CMK (cell line): ENCODE measurements at regions not wholly inside any gene's neighbourhood (a gene's known extent, or its start where the extent isn't known, plus 50 kb on each side); places are given as distances from the start of the nearest gene placed in this dataset.

Experiments used
- DNase-seq: peaks from one replicate; pipeline ENCODE4 v3.0.0-alpha.2; 2010; ENCODE audit warnings: low read depth

DNA sequence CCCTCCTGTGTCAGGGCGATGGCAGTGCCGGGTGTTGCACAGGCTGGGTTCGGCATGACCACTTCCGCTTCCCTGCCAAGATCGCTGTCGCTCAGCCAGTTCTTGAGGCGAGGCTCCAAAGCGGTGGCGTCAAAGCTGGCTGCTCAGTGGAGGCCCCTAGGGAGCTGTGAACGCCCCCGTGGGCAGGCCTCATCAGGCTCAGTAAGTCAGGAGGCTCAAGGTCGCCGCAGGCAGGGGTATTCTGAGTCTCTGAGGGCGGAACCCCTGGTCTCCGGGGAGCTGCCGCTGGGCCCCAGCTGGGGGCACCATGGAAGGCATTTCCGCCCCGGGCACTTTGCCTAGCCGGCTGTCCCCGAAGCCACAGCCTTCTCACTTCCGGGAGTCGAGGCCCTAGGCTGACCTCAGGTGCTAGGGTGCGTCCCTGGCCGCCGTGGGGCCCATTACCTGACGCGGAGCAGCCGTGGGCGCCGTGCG is 210.4 kb downstream of the SOCS6 start:
- no peak for DNase-seq

DNA sequence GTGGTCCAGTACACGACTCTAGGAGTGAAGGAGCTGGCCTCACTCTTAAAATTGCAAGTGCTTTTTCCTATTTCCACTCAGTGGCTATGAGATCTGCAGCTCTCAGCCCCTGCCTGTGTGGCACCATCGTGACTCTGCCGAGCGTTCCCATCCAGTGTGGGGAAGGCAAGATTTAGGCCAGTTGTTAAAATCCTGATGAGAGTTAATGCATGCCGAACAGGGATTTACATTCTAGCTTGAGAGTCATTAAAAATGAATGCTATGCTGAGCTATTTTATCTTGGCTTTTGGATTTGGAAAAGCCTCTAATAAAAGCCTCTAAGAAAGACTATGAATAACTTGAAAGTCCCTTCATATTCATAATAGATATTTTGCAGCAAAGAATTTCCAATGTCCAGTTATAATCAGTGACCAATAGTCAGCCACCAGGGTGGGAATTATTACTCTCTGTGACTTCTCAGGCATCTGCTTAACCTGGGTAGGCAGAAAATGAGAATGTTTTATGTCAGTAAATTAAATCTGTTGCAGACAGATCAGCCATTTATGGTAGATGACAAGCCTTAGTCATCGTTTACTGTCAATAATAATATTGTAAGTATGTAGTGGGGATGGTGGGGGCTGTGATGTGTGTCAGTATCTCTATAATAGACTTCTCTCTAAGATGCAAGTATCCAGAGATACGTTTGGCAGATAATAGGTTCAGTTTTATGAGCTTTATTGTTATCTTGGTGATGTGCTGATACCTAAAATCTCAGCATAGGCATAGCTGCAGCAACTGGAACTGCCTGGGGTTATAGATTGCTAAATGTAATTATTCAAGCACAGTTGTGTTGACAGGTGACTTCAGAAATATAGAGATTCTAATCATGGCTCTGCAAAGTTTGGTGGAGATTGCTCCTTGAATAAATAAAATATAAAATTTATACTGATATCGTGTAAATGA is 207.8 kb downstream of the SOCS6 start:
- no peak for DNase-seq

DNA sequence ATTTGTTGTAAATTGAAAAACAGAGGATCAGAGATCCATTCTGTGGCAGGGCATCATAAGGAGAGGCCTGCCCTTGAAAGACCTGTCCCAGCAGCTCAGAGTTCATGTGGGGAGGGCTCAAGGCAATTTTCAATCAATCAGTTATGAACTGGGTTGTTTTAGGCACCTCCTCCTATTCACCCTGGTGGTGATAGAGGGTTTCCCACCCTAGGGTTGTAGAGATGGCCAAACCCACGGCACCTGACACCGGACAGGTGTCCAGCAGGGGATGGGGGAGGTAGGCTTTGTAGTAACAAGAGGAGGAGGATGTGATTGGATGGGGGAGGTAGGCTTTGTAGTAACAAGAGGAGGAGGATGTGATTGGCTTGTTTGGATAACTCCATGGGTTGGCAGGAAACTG is 205.7 kb downstream of the SOCS6 start:
- no peak for DNase-seq

DNA sequence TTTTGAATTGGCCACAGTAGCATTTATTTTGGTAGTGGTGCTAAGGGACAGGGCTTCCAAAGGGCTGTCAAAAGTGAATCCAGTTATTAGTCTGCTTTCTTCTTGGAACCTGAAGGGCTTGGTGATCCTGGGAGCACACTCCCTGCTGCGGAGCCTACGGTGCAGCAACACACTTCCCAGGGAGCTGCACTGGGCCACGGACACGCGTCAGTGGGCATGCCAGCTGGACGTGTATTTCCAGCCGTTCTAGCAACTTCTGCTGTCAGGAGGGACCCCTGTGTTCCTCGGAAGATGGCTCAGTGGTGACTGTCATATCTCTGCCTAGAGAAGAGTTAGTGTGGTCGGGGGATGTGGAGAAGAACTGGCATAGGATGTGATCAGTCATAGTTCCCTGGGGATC is 204.6 kb downstream of the SOCS6 start:
- no peak for DNase-seq

DNA sequence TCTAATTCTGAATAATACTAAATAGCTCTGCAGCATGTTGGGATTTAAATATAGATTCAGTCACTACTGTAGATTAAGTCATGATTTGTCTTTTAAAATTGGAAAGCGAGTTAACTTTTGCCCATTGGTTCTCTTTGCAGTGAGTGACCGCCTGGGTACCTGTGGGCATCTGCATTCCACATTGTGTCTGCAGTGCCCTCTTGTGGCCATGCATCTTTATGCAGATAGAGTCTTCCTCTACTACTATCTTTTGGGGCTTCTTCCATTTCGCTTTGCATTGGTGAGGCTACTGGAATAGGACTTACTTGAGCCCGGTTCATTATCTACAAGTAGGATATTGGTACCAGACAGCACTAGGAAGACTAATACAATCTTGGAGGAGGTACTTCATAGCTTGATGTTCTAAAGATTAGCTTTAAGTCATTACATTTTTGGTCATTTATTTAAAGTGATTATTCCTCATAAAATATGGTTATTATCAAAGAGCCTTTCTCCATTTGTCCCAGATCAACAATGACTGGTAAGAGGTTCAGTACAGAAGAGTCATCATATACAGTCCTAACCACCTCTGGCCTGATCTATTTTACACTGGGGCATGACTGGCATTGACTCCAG is 203.0 kb downstream of the SOCS6 start:
- DNase-seq, result no peak

DNA sequence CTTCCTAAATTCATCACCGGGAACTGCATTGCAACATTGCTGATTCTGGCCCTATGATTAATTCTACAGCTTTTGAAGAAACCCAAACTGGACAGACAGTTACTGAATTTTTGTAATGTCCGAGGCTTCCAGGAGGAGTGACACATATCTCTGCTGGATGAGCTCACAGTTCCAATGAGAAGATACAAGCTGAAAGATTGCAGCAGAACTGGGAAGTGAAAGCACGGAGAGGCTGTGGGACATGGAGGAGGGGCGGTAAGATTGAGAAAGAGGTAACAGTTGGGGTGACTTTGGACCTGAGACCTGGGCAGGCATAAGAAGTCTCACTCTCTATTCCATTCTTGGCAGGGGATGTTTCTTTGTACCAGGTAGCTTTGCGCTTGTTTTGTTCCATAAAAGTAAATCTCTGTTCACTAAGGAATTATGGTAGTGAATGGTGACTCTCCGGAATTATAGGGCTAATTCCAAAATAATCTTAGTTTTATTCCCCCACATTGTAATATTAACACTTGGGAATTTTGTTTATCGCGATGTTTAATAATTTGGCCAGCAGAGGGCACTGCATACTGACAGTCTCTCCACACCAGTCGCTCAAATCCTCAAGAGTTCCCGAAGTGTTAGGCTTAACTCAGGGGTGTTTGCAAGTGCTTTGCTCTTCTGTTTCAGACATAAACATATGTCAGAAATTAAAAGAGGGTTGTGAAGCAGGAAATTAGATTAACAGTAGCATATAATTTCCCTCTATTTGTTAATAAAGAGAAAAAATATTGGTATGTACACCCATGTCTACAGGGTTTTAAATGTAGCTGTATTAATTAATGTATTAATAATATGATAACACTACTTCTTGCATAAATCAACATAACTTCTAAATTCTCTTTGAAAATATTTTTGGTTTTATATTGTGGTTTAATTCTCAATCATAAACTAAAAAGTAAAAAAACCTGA is 201.4 kb downstream of the SOCS6 start:
- DNase-seq, result peak; percentile 20

DNA sequence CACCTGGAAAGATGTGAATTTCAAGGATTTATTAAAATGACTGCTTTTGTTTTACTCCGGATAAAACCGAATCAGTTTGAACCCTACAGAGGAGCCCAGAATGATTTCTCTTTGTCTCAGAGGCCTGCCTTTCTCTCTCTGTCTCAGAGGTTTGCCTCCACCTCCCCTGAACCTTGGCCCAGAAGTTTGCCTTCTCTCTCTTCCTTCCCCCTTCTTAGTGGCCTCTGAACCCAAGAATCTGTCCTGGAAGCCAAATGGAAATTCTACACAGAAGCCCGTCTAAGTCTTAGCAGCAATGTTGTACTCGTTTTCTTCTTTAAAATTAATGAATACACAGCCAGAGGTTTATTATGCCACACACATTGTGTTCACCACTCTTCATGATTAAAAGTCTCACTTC is 200.7 kb downstream of the SOCS6 start:
- DNase-seq, result no peak

DNA sequence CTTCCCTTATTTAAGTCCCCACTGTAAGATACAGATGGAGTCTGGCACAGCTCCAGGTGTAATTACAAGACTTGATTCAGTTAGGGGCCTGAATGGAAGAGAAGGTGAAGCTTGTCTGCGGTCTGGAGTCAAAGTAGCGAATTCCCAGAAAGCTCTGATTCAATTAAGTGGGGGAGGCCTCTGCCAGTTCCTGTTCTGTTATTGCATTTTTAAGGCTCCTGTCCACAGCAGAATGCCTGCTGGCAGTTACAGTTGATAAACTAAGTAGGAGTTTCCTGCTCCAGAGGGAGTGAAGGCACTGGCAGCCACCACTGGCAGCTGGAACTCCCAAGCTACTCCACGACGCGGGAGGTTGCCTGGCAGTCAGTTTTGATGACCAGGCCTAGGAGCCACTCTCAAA is 181.1 kb downstream of the SOCS6 start:
- DNase-seq, result no peak

DNA sequence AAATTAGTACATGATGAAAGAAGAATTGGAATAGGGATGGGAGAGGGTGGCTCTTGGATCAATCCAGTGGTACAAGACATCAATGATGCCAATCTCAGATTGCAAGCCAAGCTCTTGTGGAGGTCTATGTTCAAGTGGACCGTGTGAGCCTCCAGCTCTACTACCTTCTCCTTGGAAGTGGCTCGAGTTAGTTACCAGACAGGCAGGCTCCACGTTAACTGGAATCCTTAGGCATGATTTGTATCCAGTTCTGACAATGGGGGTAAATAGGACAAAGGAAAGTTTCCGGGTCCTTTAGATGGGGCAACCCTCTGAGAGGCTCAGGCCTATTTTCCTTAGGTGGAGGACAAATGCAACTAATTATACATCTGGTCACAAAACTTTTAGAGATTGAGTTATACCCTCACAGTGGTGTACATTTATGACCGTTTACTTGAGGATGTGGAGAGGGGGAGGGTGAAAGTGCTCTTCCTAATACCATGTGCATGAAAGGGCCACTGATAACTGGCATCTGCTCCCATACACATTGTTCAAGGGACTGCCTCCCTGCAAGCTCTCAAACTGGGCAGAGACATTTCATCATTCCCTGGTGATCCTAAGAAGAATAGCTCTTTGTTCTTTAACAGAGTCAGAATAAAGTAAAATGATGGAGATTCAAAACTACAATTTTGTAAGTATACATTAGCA is 180.2 kb downstream of the SOCS6 start:
- no peak for DNase-seq

DNA sequence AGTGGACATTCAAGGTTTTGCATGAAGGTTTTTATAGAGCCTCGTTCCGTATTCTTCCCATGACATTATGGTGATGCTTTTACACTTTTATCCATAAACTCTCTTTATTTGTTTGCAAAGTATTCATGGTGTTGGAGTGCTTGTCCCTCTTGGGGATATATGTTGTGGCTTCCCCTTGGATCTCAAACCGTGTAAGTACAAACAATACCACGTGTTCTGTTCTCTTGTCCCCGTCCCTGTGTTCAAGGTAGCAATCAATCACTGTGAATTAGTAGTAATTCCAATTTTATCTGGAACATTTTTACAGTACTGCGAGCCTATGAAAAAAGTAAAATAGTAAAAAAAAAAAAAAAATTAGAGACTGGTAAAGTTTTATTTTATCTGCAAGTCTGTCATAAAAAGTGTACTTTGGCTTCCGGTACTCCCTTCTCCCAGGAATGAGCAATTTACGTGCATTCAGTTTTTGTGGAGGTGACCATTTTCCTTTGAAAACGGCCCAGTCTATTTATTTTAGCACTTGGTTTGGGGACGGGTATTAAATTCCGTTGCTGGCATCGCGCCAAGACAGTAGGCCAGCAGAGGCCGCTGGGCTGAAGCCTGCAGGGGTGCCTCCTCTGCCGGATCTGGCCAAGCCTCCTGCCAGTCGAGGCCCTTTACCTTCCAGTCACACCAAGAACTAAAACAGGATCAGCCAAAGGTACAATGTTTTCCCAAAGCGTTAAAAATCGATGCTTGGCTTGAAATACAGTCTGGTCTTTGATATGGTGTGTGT is 175.7 kb downstream of the SOCS6 start:
- DNase-seq, result peak; percentile 20

DNA sequence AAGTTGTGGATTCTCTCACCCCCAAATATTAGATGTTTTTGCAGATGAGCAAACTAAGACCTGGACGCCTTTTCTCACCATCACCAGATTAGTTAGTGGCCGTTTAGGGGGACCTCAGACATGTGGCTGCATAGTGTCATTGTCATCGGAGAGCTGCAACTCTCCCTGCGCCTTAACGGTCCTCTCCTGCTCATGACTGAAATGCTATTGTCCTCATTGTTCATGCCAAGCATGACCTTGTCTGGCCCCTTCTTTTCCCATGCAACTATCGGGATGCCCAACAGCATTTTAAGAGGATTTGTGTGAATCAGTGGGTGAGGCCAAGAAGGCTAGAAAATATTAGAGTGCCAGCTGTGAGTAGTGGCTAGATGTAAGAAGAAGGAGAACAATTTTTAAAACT is 174.2 kb downstream of the SOCS6 start:
- no peak for DNase-seq

DNA sequence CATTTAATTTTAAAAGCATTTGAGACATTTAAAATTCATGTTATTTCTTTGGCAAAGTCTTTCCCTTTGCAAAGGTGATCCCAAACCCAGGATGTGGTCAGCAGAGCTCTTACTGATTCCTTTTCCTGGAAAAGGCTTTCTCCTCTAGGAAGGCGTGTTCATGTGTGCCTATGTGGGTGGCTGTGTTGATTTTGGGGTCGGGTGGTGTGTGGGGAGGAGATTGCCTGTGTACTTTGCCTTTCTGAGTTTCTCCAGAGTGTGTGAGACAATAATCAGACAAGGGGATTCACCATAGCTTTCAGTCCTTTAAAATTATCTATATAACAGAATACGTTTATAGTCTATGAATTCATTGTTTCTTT is 173.2 kb downstream of the SOCS6 start:
- DNase-seq, result no peak

DNA sequence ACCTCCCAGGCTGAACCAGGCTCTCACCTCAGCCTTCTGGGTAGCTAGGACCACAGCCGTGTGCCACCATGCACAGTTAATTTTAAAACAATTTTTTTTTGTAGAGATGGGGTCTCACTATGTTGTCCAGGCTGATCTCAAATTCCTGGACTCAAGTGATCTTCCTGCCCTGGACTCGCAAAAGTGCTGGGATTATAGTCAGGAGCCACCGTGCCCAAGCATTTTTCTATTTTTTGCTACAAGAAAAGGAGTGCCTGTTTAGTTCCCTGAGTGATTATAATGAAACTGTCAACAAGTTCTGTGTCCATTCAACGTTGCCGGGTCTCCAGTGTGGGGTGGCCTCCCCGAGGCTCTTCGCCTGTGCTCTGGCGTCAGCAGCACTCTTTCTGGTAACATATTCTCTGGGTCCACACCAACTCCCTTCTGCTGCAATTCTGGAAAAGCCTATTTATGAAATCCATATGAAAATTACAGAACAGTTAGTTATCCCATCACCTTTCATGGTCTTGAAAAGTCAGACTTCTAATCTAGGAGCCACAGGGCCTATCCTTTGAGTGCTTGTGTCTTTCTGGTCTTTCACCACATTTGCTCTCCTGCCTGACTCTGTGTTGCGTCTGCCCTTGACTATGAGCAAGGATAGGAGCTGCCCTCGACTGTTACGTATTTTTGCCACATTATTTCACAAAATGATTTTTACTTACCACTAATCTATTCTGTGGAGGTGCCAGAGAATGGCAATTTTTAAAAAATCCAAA is 172.7 kb downstream of the SOCS6 start:
- DNase-seq, result no peak

DNA sequence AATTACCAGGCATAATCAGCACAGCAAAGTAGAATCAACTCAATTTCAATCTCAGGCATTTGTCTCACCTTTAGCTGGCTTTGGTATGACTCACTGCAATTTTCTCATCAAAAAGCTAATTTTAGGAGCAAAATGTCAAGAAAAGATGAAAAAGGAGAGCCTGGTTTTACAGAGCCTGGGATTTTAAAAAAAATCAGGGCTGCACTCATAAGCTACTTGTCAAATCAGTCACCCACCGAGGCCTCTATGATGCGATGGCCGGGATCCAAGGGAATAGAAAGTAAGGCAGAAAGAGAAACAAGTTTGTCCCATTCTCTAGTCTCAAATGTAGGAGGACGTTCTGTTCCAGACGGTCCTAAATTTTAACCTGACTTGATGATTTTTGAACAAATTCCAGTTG is 170.9 kb downstream of the SOCS6 start:
- DNase-seq, result no peak

DNA sequence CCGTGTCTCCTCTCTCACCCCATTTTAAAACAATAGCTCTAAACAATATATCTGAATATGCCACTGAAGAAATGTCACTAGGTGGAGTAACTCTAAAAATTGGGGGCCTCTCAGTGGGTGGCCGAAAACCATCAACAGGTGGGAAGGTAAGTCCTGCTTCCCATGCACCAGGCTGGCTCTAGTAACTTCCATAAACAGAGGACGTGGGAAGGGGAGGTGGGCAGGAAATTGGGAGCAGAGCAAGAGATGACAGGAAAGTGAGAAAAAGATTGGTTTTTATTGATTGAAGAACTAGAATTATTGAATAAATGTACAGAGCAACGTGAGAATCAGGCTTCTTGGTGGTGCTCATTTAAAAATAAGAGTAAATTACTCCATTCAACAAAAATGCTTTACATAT is 170.4 kb downstream of the SOCS6 start:
- DNase-seq, result no peak

DNA sequence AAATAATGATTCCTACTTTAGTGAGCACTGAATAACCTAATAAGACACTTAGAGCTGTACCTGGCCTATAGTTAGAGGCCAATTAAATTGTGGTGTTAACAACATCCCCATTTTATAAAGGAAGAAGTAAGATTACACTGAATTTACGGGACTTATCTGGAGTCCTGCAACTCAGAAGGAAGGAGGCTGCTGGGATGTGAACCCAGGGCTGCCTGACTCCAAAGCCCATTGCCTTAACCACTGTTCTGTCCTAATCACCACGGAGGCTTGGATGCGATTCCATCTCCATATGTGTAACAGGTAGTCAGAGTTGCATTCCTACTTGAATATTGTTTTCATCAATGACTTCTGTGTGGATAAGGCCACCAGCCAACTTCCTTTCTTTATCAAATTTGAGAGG is 168.9 kb downstream of the SOCS6 start:
- no peak for DNase-seq

DNA sequence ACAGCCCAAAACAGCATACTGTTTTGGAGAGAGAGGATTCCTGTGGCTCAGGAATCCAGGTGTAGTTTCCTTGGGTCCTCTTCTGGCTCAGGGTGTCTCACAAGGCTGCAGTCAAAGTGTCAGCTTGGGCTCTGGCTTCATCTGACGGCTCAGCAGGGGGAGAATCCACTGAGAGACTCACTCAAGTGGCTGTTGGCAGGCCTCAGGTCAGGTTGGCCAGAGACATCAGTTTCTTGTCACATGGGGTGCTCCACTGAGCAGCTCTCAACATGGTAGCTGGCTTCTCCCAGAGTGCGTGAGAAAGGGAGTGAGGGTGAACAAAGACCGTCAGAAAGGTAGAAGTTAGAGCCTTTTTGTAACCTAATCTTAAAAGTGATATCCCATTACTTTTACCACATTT is 168.4 kb downstream of the SOCS6 start:
- DNase-seq, result no peak

DNA sequence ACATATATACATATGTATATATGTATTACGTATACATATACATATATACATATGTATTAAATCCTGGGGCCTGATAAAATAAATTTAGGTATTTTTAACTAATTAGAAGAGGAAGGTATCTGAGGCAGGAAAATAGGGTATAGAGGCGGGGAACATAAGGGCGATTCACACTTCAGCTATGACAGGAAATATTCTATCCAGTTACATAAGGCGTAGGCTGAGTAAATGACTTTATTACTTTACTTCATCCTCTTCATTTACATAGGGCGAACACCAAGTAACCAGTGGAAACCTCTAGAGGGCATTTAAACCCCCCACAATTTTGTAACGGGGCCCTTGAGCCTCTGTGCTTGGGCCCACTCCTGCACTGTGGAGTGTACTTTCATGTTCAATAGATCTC is 167.5 kb downstream of the SOCS6 start:
- no peak for DNase-seq

DNA sequence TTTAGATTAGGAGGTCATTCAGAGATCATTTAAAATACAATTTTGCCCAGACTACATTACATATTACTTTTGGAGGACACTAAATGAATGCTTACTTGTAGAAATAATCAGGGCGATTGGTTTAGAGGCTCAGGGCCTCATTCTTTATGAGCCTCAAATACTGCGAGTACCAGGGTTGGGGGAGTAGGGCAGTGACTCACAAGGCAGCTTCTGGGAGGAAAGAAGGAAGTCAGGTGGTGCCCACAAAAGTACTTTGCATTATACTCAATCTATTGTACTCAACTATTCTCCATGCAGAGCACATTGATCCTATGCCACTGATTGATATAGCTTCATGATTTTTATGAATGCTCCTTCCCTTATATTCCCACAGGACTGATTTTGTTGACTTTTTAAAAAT is 166.9 kb downstream of the SOCS6 start:
- no peak for DNase-seq

DNA sequence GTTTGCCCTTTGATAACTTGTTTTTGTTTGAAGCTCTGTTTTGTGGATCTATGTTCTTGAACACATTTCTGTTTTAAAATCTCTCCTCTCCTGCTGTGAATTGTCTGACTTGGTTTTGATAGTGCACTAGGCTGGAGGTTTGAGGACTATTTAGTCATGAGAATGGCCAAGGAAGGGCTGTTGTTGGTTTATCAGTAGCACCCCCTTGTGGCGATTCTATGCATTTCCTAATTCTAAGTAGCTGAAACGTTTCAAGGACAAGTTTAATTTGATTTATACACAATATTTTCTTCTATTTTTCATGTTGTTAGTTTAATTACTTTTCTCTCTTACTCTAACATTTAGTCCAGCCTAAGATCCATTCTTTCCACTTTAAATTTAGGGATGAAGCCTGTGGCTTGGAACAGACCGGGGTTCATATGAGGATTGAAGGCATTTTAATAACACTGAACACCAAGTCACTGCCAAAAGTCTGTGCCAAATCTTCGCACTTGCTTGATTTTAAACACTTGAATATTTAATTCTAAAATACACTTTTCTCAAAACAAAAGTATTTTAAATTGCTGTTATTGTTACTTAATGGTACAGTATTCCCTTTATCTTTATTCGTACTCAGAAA is 166.0 kb downstream of the SOCS6 start:
- DNase-seq, result peak; percentile 42
